DND-41 (cell line): ENCODE measurements at regions not wholly inside any gene's neighbourhood (a gene's known extent, or its start where the extent isn't known, plus 50 kb on each side); places are given as distances from the start of the nearest gene placed in this dataset.

Experiments used
- EZH2 ChIP-seq: IDR thresholded peaks from 3 replicates; pipeline ENCODE4 v1.6.1; 2012; ENCODE audit warnings: borderline replicate concordance, low read depth, mild to moderate bottlenecking, moderate library complexity, low read length, inconsistent platforms; ENCODE audit not compliant: severe bottlenecking
- TF ChIP-seq, protein P1 (sequence below): IDR thresholded peaks from 2 replicates; pipeline ENCODE4 v1.5.1; 2012; ENCODE audit warnings: borderline replicate concordance, low read length, moderate library complexity, mild to moderate bottlenecking; ENCODE audit not compliant: poor library complexity, severe bottlenecking; ENCODE audit errors: extremely low read depth

DNA sequence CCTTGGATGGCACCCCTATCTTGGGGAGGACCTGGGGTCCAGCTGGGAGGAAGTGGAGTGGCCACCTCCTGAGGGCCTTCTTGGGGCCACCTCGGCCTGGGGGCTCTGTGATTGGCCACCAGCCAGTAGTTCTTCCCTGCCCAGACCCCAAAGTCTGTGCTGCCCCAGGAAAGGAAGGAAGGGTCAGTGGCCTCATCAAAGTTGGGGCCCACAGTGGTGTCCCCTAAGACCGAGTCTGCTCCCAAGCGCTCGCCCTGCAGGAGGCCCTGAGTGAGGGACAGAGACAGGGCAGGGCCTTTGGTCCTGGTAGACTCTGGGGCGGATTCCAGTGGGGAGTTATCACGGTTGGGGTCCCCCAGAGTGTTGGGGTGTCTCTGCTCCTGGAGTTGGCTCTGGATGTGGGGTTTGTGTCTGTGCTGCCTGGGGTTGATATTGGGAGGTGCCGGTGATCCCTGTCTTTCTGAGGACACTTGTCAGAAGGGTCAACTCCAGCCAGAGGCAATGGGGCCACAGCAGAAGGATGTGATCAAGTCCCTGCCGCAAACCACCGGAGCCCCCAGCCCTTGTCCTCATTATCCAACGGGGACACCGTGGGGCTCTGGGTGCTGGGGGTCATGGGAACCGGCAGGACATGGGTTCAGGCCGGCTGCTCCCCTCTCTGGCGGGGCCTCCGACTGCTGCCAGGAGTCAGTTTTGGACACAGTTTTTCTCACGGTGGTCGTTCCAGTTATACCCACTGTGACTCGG is 364.3 kb downstream of the TMEM121 start:
- TF ChIP-seq, protein P1, sequence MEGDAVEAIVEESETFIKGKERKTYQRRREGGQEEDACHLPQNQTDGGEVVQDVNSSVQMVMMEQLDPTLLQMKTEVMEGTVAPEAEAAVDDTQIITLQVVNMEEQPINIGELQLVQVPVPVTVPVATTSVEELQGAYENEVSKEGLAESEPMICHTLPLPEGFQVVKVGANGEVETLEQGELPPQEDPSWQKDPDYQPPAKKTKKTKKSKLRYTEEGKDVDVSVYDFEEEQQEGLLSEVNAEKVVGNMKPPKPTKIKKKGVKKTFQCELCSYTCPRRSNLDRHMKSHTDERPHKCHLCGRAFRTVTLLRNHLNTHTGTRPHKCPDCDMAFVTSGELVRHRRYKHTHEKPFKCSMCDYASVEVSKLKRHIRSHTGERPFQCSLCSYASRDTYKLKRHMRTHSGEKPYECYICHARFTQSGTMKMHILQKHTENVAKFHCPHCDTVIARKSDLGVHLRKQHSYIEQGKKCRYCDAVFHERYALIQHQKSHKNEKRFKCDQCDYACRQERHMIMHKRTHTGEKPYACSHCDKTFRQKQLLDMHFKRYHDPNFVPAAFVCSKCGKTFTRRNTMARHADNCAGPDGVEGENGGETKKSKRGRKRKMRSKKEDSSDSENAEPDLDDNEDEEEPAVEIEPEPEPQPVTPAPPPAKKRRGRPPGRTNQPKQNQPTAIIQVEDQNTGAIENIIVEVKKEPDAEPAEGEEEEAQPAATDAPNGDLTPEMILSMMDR, result no peak
- no peak for TF ChIP-seq EZH2
